LNCaP clone FGC (cell line): ENCODE measurements at regions not wholly inside any gene's neighbourhood (a gene's known extent, or its start where the extent isn't known, plus 50 kb on each side); places are given as distances from the start of the nearest gene placed in this dataset.

Experiments used
- DNase-seq: peaks from one replicate; pipeline ENCODE4 v3.0.0-alpha.2; 2011; ENCODE audit warnings: low read depth
- H3K4me3 ChIP-seq: 2 replicates; pipeline ENCODE4 v1.5.1; 2011; ENCODE audit warnings: mild to moderate bottlenecking, low read depth, low read length, control low read depth
- TF ChIP-seq, protein P1 (sequence below): IDR thresholded peaks from 2 replicates; pipeline ENCODE4 v1.5.1; 2012; ENCODE audit warnings: mild to moderate bottlenecking; ENCODE audit not compliant: control insufficient read depth, insufficient read depth; ENCODE audit errors: extremely low read depth

DNA sequence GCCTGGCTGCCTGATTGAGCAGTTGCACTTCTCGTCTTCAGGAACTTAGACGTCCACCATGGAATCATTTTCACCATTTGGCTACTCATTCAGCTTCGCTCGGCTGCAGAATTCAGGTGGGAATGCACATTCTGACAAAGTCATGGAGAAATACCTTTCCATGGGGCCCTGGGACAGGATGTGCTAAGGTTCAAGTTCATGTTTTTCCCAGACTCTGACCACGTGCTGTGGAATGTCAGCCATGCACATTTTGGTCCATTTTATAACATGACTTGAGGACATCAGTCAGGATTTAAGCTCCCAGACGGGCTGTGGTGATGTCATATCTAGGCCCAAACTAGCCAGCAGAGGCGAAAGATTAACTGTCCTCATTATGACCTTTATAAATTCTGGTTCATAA lies 205.3 kb downstream of the TBXT start:
- TF ChIP-seq, protein P1, sequence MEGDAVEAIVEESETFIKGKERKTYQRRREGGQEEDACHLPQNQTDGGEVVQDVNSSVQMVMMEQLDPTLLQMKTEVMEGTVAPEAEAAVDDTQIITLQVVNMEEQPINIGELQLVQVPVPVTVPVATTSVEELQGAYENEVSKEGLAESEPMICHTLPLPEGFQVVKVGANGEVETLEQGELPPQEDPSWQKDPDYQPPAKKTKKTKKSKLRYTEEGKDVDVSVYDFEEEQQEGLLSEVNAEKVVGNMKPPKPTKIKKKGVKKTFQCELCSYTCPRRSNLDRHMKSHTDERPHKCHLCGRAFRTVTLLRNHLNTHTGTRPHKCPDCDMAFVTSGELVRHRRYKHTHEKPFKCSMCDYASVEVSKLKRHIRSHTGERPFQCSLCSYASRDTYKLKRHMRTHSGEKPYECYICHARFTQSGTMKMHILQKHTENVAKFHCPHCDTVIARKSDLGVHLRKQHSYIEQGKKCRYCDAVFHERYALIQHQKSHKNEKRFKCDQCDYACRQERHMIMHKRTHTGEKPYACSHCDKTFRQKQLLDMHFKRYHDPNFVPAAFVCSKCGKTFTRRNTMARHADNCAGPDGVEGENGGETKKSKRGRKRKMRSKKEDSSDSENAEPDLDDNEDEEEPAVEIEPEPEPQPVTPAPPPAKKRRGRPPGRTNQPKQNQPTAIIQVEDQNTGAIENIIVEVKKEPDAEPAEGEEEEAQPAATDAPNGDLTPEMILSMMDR, result no peak
- DNase-seq, result no peak
- H3K4me3 ChIP-seq, result no peak overlapping the region

DNA sequence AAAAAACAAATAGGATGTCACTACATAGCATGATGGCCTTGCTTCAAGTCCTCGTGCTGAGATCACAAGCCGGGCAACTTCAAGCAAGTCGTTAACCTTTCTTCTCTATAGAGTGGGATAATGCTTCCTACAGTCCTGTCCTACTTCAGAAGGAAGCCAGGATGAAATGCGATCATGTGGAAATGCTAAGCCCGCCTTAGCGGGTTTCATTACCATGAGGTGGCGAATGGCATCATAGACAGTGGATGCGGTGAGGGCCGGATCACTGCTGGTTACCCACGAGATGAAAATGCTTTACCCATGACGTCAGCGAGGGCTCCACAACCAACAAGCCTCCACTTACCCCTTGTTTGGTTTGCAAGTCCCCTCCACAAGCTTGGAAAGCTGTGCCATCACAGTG lies 206.4 kb downstream of the TBXT start:
- TF ChIP-seq, protein P1, result no peak

DNA sequence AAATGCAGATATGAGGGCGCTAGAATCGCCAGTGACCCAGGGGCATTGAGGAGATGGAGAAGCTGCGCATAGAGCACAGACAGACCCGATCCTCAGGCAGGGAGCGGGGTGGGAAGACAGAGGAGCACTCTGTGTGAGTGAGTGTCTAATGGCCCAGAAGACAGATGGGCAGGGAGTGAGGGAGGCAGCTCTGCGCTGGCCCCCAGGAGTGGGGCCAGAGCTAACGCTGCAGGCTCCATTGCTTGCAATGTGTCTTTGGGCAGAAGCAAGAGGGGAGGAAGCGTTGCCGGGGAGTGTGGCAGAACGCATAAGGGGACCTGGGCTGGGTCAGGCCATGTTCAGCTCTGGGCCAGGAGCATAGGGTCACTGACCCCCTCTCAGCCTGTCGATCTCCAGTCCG lies 207.0 kb downstream of the TBXT start:
- no peak for DNase-seq
- no peak overlapping the region for H3K4me3 ChIP-seq
- TF ChIP-seq, protein P1, result no peak

More for the DNA sequence above, 206.4 kb downstream of the TBXT start:
- no peak overlapping the region for H3K4me3 ChIP-seq
- no peak for DNase-seq

GRCh38 chr6:165959627-165960026 lies 208.0 kb downstream of the TBXT start:
- TF ChIP-seq, protein P1, result no peak

GRCh38 chr6:165956874-165957273 lies 210.8 kb downstream of the TBXT start:
- TF ChIP-seq, protein P1, result no peak
- no peak overlapping the region for H3K4me3 ChIP-seq
- DNase-seq, result no peak

More at GRCh38 chr6:165959627-165960026, 208.0 kb downstream of the TBXT start:
- DNase-seq, result no peak
- no peak overlapping the region for H3K4me3 ChIP-seq

DNA sequence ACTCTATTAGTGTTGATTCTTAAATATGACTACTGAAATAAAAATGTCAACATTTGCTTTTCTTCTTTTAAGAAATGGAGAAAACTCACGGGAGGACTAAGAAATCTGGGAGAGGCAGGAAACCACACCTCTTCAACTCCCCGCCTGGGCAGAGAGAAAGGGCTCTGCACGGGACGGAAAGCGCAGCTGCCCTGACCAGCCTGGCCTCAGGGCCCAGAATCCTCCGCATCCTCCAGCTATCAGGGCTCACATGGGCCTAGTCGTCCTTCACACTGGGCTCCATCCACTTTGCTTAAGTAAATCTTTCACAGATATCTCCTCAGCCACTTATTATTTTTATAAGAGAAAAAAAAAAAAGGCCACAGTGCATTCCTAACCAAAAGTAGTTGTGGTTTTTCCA lies 215.1 kb downstream of the TBXT start:
- TF ChIP-seq, protein P1, result no peak
- no peak overlapping the region for H3K4me3 ChIP-seq
- DNase-seq, result no peak

GRCh38 chr6:165950316-165950715 lies 217.3 kb downstream of the TBXT start:
- no peak overlapping the region for H3K4me3 ChIP-seq
- TF ChIP-seq, protein P1, result no peak
- DNase-seq, result no peak
